Jurkat, Clone E6-1 (cell line): ENCODE measurements at regions not wholly inside any gene's neighbourhood (a gene's known extent, or its start where the extent isn't known, plus 50 kb on each side); places are given as distances from the start of the nearest gene placed in this dataset.

ENCODE experiments used
- DNase-seq: peaks from one replicate; pipeline ENCODE4 v3.0.0-alpha.2; 2011; ENCODE audit warnings: low read depth, low spot score
- H3K4me3 ChIP-seq: 2 replicates; pipeline ENCODE4 v1.5.1; 2011; ENCODE audit warnings: mild to moderate bottlenecking, low read length, control low read depth, moderate library complexity

DNA sequence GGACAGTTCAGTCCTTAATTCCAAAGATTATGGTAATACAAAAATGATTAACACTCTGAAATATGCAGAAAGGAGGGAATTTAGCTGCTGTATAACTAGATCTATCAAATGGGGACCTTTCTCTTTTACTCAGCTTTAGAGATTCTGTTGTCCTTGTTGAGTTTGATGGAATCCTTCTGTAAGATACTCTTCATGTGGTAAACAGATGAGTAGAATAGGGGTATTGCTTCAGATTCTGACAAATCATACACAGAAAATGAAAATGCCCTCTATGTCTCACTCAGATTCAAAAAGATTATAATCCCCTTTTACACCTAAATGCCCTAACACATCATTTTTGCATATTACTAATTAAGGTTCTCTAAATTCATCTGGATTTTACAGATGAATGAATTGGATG, 50.7 kb downstream of the ARHGAP35 start:
- no peak overlapping the region for H3K4me3 ChIP-seq
- DNase-seq = no peak

DNA sequence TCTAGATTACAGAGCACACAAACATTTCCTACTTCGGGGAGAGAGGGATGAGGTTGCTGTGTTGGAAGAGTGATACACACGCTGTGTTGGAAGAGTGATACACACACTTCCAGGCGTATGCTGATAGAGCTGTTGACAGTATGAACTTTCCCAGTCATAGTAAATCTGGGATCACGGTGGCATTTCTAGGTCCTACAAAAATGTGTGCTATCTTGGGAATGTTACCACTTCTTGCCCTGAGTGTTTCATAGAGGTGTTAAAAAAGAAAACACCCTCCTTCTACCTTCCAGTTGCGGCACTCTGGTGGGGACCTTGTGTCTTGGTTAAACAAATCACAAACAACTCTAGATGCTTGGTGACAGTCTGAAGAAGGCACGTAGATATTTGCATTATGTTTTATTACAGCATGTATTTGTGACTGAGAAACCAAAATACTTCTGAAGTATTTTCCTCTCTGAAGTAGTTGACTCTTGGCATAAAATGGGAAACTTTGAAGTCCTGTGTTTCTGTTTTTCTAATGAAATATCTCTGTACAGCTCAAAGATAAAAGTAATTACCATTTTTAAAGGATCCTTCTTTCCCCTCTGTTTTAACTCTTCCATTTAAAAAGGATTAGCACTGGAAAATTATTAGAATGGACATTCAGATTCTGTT, 52.5 kb downstream of the ARHGAP35 start:
- DNase-seq = no peak
- no peak overlapping the region for H3K4me3 ChIP-seq

DNA sequence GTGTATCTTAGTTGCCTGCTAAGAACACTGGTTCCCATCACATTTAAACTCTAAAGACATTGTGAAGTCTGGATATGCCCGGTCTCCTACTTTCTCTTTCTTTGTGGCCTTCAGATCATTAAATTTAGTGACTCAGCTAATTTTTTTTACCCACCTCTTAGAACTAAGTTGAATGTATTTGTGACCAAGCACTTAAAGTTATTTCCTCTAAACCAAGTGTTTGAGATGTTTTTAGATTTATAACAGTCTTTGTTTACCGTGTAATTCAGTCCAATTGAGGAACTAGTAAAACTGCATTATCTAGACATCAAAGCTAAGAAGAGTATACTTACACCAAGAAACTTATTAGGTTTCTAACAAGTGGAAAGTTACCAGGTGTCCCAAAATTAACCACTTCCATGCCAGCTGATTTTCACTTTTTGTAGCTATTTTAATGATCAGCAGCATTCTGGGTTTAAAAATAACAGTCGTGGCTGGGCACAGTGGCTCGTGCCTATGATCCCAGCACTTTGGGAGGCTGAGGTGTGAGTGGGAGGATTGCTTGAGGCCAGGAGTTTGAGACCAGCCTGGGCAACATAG, 53.1 kb downstream of the ARHGAP35 start:
- no peak overlapping the region for H3K4me3 ChIP-seq
- no peak for DNase-seq

DNA sequence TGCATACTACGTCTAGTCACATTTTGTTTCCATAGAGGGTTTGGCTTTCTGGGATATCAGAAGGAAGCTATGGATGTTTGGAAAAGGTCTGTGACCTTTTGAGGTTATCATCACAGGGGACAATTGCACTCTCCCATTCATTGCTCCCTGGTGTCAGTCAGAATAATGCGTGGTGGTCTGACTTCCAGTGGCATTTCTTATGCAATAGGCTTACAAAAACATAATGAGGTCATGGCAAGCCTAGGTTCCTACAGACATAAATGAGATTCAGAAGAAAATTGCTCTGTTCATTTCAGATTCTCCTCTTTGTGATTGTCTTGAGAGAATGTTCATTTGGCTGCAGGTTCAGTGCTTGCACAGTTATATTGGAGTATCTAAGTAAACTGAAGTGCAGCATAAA, 54.6 kb downstream of the ARHGAP35 start:
- DNase-seq = no peak
- H3K4me3 ChIP-seq = no peak overlapping the region

DNA sequence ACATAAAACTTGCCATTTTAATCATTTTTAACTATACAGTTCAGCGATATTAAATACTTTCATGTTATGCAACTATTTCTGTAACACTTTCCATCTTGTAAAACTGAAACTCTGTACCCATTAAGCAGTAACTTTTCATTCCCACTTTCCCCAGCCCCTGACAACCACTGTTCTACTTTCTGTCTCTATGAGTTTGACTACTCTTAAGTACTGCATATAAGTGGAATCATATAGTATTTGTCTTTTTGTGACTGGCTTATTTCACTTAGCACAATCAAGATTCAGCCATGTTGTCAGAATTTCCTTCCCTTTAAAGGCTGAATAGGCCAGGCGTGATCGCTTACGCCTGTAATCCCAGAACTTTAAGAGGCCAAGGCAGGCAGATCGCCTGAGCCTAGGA, 56.2 kb downstream of the ARHGAP35 start:
- no peak overlapping the region for H3K4me3 ChIP-seq
- DNase-seq = no peak

DNA sequence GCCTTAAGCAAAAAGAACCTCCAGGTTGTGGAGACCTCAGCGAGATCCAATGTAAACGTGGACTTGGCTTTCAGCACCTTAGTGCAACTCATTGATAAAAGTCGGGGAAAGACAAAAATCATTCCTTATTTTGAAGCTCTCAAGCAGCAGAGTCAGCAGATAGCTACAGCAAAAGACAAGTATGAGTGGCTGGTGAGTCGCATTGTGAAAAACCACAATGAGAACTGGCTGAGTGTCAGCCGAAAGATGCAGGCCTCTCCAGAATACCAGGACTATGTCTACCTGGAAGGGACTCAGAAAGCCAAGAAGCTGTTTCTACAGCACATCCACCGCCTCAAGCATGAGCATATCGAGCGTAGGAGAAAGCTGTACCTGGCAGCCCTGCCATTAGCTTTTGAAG, 58.5 kb downstream of the ARHGAP35 start:
- no peak for DNase-seq

DNA sequence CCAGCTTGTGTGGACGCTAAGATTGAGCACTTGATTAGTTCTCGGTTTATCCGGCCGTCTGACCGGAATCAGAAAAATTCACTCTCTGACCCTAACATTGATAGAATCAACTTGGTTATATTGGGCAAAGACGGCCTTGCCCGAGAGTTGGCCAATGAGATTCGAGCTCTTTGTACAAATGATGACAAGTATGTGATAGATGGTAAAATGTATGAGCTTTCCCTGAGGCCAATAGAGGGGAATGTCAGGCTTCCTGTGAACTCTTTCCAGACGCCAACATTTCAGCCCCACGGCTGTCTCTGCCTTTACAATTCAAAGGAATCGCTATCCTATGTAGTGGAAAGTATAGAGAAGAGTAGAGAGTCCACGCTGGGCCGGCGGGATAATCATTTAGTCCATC, 59.6 kb downstream of the ARHGAP35 start:
- H3K4me3 ChIP-seq = no peak overlapping the region
- no peak for DNase-seq

More for the DNA sequence above, 58.5 kb downstream of the ARHGAP35 start:
- H3K4me3 ChIP-seq = no peak overlapping the region

DNA sequence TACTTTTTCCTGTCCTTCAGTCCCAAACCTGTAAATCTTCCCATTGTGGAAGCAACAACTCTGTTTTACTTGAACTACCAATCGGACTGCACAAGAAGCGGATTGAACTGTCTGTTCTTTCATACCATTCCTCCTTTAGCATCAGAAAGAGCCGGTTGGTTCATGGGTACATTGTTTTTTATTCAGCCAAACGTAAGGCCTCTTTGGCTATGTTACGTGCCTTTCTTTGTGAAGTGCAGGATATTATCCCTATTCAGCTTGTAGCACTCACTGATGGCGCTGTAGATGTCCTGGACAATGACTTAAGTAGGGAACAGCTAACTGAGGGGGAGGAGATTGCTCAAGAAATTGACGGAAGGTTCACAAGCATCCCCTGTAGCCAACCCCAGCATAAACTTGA, 60.3 kb downstream of the ARHGAP35 start:
- no peak for DNase-seq
- no peak overlapping the region for H3K4me3 ChIP-seq

DNA sequence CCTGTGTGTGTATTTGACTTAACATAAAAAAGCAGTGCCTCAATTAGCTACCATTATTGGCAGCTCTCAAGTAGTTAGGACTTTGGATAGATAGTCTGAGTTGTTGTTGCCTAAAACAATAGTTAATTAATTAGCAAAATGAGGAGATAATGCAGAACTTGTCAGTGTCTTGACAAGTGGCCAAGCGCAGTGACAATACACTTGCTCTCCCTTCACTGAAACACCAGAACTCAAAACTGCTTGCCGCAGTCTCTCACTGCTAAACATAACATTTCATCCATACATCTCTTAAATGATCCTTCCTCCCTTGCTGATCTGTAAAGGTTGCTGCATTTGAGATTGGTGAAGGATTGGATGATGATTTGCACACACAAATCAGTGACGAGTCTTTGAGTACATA, 61.7 kb downstream of the ARHGAP35 start:
- DNase-seq = no peak
- no peak overlapping the region for H3K4me3 ChIP-seq

DNA sequence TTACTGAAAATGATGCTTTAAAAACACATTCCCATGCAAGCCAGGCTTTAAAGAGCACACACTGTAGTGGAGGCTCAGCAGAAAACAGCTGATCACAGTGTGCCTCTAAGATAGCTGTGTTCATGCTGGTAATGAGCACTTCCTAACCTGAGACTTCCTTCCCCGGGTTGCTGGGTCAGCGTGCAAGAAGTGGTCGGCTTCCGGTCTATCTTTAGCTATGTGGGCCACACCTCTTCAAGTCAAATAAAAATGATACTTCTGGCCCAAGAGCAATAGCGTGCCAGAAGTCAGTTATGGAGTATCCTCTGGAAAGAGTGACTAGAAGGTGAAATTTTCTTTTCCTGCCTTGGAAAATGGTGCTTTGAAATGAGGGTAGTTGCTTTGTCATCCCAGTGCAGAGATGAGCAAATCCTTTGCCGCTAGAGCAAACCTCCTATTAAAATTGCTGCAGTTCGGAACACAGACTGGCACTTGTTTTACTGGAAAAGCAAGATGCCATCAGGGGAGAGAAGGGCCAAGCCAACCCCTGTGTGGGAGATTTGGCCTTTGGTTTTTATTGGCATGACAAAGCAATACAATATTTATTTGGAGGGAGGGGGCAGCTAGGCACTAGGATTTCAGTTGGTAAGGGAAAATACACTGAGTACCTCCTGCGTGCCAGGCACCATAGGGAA, 64.2 kb downstream of the ARHGAP35 start:
- H3K4me3 ChIP-seq = no peak overlapping the region
- no peak for DNase-seq

DNA sequence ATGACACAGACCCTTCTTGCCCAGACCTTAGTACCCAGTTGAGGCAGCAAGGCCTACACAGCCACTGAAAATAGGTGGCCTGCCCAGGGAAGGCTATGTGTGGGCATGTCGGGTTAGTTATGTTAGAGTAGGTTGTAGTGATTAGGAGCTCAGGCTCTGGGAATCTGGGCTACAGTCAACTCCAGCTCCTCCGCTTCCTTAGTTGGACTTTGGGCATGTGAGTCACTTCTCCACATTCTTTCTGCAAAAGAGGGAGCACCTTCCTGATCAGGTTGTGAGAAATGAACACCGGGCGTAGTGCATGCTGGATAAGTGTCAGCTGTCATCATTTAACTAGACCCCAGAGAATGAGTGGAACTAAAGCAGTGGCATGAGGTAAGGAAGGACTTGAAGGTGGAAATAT, 64.8 kb downstream of the ARHGAP35 start:
- H3K4me3 ChIP-seq = no peak overlapping the region
- DNase-seq = no peak

DNA sequence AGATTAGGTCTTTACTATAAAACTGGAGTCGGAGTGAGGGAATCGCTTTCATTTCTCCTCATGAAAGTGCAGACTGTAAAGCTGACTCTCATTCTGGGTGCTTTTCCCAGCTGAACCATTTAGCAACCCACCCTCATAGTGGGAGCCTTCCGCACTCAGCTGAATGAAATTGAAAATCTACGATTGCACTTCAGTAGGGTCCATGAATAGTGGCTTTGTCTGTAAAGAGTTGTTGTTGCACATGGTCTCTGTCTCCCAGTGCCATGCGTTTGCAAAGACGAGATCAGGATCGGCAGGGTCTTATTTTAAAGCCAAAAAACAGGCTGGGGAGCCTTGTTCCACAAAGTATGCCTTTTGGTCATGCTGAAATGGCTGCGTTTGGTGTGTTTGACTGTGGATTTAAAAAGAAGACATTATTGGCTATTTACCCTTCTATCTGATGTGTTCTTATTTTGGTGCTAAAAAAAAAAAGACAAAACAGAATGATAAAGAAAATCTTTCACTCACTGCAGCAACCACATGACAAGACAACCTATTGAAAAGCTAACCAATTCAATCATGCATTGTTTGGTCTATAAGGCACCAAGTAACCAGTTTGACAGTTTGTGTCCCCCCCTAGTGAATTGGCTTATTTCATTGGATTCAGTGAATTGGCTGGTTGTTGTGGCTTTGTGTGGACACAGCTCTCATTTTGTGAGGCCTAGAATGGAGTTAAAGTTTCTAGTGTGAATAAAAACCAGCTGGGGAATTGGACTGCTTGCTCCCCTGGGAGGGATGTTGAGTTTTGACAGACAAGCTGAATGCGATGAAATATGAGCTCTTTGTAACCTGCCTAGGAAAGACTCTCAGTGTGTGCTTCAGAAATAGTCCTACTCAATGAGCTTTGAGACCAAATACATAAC, 65.6 kb downstream of the ARHGAP35 start:
- no peak overlapping the region for H3K4me3 ChIP-seq
- DNase-seq = no peak

DNA sequence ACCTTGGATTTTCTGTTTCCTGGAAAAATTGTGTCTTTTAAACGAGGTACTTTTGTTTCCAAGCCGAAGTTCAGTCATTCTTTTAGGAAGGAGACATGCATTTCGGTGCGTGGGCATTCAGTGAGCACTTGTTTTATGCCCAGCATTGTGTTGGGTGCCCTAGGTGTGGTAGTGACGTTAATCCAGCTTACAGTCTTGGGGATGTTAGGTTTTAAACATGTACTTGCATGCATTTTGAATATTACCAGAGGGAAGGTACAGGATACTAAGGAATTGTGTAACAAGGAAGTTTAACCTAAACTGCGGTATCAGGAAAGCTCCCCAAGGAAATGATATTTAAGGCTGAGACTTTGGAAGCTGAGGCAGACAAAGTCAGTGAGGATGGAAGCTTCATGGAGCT, 66.3 kb downstream of the ARHGAP35 start:
- no peak overlapping the region for H3K4me3 ChIP-seq

DNA sequence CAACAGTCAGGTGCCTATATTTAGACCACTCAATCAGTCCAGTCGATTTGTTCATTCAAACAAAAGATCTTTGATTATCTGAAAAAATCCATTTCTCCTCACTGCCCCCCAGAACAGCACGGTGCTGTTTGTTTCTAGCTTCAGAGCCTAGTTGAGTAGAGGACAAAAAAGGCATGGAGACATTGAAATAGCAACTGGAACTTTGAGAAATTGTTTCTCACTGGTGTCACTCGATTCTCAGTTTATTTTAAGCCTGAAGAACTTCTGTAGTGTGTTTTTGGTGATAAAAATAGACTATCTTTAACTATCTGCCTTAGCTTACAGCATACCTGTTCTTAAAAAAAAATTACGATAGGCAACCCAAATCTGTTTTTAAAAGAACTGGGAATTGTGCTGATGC, 67.1 kb downstream of the ARHGAP35 start:
- H3K4me3 ChIP-seq = no peak overlapping the region
- DNase-seq = no peak

More for the DNA sequence above, 66.3 kb downstream of the ARHGAP35 start:
- no peak for DNase-seq

DNA sequence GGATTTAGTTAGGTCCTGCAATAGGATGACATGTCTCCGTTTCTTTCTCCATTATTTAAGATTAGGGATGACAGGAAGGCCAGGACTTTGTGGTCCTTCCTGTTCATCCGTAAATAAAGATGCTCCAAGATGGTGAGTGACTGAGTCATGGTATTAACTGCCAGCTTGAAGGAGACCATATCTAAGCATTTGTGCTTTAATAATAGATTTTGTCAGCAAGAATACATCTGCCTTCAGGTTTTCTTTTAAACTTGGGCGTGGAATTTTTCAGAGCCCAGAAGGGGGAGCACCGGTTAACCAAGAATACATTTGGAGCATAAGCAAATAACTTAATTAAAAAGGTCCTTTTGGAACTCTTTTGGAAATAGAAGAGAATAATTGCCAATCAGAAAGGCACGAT, 68.2 kb downstream of the ARHGAP35 start:
- DNase-seq = no peak
- no peak overlapping the region for H3K4me3 ChIP-seq

DNA sequence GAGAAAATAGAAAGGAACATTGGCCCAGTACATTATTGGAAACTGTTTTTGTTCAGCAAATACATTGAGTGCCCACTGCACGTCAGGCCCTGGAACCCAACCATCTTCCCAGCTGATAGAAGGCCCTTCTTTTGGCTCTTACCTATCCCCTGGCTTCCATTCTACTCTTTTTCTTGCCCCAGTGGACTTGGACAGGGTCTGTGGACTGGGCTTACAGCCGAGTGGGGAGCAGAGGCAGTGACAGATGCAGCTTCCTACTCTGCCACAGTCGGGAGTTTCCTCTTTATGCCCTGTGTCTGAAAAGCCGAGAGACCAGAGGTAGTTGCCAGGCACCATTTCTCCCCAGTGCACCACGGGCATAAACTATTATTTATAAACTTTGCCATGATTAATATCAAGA, 70.4 kb downstream of the ARHGAP35 start:
- H3K4me3 ChIP-seq = no peak overlapping the region
- no peak for DNase-seq

DNA sequence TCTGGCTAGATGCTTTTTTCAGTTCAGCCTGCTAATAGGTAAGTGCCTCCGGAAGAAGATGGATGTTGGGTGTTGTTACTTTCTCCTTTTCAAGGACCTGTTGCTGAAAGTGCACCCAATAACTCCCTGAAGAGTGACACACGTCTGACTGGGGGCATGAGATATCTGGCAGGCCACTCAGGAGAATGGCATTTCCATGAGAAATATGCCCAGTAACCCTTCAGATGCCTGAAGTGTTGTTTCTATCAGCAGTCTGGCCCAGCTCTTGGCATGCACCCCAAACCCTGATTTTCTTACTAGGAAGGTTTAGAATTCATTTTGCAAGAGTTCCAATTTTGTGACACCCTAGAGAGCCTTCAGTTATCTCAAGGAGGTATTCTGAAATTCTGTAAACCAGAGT, 71.5 kb downstream of the ARHGAP35 start:
- DNase-seq = no peak

DNA sequence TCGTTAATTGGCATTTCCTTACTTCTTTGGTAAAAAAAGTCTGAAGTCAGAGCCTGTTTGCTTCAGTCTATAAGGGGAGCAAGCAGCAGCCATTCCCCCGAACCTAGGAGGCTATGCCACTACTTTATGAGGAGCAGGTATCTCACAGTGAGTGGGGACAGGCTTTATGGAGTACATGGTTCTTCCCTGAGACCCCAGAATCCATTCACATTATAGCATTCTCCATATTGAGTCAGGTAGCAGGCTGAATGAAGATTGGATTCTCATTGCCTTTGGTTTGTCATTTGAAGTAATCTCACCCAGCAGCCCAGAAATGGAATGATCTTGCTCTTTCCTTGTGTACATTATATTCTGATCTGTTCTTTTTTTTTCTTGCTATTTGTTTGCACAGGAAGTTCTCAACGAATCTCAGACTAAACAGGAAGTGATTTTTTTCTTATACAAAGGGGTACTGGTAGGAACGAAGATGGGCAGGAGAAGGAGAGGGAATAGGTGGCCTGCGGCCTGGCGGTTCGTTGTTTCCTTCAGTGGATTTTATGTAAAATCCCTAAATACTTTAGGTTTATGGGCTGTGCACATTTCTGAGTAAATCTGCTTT, 74.4 kb downstream of the ARHGAP35 start:
- DNase-seq = peak; percentile 44
- H3K4me3 ChIP-seq = peak overlapping the region; percentile 32

More for the DNA sequence above, 71.5 kb downstream of the ARHGAP35 start:
- no peak overlapping the region for H3K4me3 ChIP-seq

DNA sequence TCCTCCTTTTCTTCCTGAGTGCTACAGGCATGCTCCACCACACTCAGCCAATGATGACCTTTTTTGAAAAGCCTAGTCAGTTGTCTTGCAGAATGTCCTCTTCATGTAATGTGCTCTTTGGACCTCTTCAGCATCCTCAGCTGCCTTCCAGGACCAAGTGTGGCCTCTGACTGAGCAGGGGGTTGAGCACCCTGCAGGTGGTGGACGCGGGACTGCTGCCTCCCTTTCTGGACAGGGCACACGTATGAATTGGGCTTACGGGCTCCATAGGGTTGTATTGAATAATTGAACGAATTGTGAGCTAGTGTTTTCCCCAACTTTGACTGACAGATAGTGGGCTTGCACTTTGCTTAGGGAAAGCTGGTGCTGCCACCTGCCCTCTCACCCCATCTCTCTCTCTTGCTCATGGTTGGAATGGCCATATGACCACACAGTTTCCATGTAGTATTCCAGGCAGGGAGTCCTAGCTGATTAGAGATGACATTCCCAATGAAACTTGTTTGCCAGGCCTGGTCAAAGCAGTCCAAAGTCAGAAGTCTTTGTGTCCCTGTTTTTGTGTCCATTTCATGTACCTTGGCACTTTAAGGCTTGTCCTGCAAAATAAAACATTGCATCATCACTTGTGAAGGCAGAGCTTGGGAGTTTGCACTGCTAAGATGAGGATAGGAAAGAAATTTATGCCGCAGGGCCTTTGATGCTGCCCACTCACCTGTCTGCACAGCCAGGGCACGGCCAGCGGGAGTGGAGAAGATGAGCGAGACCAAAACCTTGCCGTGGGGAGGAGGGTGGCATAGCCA, 76.3 kb upstream of the NPAS1 start:
- H3K4me3 ChIP-seq = no peak overlapping the region
- no peak for DNase-seq
